ENCODE measurements at regions not wholly inside any gene's neighbourhood (a gene's known extent, or its start where the extent isn't known, plus 50 kb on each side); places are given as distances from the start of the nearest gene placed in this dataset.

DNA sequence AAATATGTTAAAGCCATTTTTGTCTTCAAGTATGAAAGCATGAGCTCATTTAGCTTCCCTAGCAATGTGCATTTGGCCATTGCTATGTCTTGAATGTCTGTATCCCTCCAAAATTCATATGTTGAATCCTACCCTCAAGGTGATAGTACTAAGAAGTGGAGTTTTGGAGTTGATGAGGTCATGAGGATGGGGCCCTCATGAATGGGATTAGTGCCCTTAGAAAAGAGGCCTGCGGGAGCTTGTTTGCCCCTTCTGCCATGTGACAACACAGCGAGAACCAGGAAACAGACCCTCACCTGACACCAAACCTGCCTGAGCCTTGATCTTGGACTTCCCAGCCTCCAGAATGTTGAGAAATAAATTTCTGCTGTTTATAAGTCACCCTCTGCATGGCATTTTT is 61.3 kb upstream of the UCN3 start:
- Histone ChIP-seq H3K4me3 (replicated peaks; ENCODE audit: insufficient read depth, low read length) (no peak overlapping the region), H3K27ac (replicated peaks) (no peak overlapping the region), H3K27me3 (ENCODE audit: insufficient read depth, poor library complexity, severe bottlenecking) (no peaks in the 10 kb centered on the region)
- TF ChIP-seq SPI1 (IDR thresholded peaks at IDR 0.05; ENCODE audit: borderline replicate concordance, low read depth) = no peak
- TF ChIP-seq POLR2AphosphoS5 (IDR thresholded peaks at IDR 0.05; ENCODE audit: low read depth) = no peak
- TF ChIP-seq GABPA (IDR thresholded peaks at IDR 0.05; ENCODE audit: low read depth) = no peak
- TF ChIP-seq, protein P1, sequence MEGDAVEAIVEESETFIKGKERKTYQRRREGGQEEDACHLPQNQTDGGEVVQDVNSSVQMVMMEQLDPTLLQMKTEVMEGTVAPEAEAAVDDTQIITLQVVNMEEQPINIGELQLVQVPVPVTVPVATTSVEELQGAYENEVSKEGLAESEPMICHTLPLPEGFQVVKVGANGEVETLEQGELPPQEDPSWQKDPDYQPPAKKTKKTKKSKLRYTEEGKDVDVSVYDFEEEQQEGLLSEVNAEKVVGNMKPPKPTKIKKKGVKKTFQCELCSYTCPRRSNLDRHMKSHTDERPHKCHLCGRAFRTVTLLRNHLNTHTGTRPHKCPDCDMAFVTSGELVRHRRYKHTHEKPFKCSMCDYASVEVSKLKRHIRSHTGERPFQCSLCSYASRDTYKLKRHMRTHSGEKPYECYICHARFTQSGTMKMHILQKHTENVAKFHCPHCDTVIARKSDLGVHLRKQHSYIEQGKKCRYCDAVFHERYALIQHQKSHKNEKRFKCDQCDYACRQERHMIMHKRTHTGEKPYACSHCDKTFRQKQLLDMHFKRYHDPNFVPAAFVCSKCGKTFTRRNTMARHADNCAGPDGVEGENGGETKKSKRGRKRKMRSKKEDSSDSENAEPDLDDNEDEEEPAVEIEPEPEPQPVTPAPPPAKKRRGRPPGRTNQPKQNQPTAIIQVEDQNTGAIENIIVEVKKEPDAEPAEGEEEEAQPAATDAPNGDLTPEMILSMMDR (IDR thresholded peaks at IDR 0.05; ENCODE audit: insufficient read depth, low read length) = no peak
- TF ChIP-seq, protein P2, sequence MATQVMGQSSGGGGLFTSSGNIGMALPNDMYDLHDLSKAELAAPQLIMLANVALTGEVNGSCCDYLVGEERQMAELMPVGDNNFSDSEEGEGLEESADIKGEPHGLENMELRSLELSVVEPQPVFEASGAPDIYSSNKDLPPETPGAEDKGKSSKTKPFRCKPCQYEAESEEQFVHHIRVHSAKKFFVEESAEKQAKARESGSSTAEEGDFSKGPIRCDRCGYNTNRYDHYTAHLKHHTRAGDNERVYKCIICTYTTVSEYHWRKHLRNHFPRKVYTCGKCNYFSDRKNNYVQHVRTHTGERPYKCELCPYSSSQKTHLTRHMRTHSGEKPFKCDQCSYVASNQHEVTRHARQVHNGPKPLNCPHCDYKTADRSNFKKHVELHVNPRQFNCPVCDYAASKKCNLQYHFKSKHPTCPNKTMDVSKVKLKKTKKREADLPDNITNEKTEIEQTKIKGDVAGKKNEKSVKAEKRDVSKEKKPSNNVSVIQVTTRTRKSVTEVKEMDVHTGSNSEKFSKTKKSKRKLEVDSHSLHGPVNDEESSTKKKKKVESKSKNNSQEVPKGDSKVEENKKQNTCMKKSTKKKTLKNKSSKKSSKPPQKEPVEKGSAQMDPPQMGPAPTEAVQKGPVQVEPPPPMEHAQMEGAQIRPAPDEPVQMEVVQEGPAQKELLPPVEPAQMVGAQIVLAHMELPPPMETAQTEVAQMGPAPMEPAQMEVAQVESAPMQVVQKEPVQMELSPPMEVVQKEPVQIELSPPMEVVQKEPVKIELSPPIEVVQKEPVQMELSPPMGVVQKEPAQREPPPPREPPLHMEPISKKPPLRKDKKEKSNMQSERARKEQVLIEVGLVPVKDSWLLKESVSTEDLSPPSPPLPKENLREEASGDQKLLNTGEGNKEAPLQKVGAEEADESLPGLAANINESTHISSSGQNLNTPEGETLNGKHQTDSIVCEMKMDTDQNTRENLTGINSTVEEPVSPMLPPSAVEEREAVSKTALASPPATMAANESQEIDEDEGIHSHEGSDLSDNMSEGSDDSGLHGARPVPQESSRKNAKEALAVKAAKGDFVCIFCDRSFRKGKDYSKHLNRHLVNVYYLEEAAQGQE (IDR thresholded peaks at IDR 0.05; ENCODE audit: insufficient replicate concordance, low read depth) = no peak
- DNase-seq (ENCODE audit: low read depth in 1 of 2, low spot score in 1 of 2) = no peak

DNA sequence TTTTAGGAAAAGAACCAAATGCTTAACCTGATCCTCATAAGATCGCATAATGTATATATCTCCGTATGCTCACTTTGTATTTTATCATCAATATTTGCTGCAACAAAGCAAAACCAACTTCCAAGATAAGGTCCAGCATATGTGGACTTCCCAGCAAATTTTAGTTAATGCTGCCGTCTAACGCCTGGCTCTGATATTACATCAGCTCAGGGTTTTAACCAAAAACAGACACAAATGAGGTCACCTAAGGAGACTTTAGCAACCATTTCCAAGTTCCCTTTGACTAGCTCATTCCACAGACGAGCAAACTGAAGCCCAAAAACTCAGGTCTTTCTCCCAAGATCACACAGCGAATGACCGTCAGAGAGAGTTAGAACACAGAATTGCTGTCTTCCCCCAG is 59.4 kb upstream of the UCN3 start:
- no peak overlapping the region for H3K27ac ChIP-seq (replicated peaks)
- DNase-seq (ENCODE audit: low read depth in 1 of 2, low spot score in 1 of 2) = peak in 1 of 2 experiments; percentile 22
- TF ChIP-seq POLR2AphosphoS5 (IDR thresholded peaks at IDR 0.05; ENCODE audit: low read depth) = no peak
- TF ChIP-seq SPI1 (IDR thresholded peaks at IDR 0.05; ENCODE audit: borderline replicate concordance, low read depth) = no peak
- no peak for TF ChIP-seq GABPA (IDR thresholded peaks at IDR 0.05; ENCODE audit: low read depth)
- TF ChIP-seq, protein P2 (IDR thresholded peaks at IDR 0.05; ENCODE audit: insufficient replicate concordance, low read depth) = no peak
- TF ChIP-seq, protein P1 (IDR thresholded peaks at IDR 0.05; ENCODE audit: insufficient read depth, low read length) = no peak
- H3K27me3 ChIP-seq (ENCODE audit: insufficient read depth, poor library complexity, severe bottlenecking) = no peaks in the 10 kb centered on the region
- no peak overlapping the region for H3K4me3 ChIP-seq (replicated peaks; ENCODE audit: insufficient read depth, low read length)

DNA sequence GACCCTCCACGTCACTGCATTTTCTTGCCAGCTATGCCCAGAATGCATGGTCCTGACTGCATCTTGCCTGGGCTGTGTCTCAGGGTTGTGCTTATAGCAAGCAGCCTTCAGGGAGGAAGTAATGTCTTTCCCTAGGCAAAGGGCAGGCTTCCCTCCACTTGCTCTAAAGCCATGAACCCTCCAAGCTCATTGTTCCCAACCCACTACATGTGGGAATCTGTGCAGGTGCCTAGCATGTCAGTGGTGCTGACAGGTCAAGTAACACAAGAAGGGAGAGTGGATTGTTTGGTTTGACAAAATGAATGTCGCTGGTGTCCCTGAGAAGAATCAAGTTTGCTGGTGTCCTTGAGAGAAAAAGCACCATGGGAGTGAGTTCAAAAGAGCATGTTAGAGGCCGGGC is 53.9 kb upstream of the UCN3 start:
- H3K27me3 ChIP-seq (ENCODE audit: insufficient read depth, poor library complexity, severe bottlenecking) = no peaks in the 10 kb centered on the region
- H3K27ac ChIP-seq (replicated peaks) = no peak overlapping the region
- no peak overlapping the region for H3K4me3 ChIP-seq (replicated peaks; ENCODE audit: insufficient read depth, low read length)
- TF ChIP-seq POLR2AphosphoS5 (IDR thresholded peaks at IDR 0.05; ENCODE audit: low read depth) = no peak
- TF ChIP-seq SPI1 (IDR thresholded peaks at IDR 0.05; ENCODE audit: borderline replicate concordance, low read depth) = no peak
- no peak for TF ChIP-seq GABPA (IDR thresholded peaks at IDR 0.05; ENCODE audit: low read depth)
- TF ChIP-seq, protein P2 (IDR thresholded peaks at IDR 0.05; ENCODE audit: insufficient replicate concordance, low read depth) = no peak
- TF ChIP-seq, protein P1 (IDR thresholded peaks at IDR 0.05; ENCODE audit: insufficient read depth, low read length) = no peak
- no peak for DNase-seq (ENCODE audit: low read depth in 1 of 2, low spot score in 1 of 2)

All from HL-60 (cell line).